SKM-1 (cell line): ENCODE measurements at regions not wholly inside any gene's neighbourhood (a gene's known extent, or its start where the extent isn't known, plus 50 kb on each side); places are given as distances from the start of the nearest gene placed in this dataset.
A peak's percentile ranks its signal among the peaks of the same experiment; 100 is the strongest.
"Not testable (repeated sequence)": the region's sequence is repeated elsewhere in the genome, so short reads cannot be mapped to it uniquely, and the experiment has no call there.

Source experiments
- DNase-seq: peaks from one replicate; lab custom pipeline; 2025; ENCODE audit not compliant: unreplicated experiment; lab: John Stamatoyannopoulos, UW

- not testable (repeated sequence) for DNase-seq
Measured at GRCh38 chr4:86478151-86478550, 116.0 kb upstream of the PTPN13 start.

GRCh38 chr4:86481440-86481839 is 112.7 kb upstream of the PTPN13 start:
- DNase-seq, result no peak

GRCh38 chr4:86482306-86483172 is 111.6 kb upstream of the PTPN13 start:
- DNase-seq, result peak; percentile 12

DNA sequence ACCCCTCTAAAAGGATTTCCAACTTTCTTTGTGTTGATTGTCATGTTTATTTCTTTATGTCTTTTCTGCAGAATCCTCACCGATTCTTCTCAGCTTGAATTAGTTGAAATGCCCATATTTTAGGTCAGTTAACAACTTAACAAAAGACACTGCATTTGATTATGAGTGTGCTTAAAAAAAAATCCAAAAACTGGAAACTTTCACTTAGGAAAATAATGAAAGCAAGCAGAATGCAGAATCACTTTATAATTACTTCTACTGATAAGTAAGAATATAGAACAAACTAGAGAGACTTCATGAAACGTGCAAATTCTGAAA is 111.0 kb upstream of the PTPN13 start:
- DNase-seq, result no peak

DNA sequence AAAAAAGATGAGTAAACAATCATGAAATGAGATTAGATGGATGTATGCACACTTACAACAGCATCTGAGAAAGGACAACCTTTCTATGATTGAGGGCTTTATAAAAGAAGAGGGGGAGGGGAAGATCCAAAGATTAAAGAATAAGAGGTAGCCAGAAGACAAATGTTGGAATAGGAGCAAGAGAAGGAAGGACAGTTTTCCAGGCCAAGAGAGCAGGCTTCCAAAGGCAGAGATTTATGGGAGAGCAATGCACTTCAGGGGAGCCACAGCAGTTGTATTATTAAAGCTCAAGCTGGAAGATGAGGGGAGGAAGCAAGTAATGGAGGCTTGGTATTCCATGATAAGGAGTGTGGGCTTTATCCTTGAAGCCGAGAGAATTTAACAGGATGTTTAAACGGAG is 110.3 kb upstream of the PTPN13 start:
- no peak for DNase-seq

DNA sequence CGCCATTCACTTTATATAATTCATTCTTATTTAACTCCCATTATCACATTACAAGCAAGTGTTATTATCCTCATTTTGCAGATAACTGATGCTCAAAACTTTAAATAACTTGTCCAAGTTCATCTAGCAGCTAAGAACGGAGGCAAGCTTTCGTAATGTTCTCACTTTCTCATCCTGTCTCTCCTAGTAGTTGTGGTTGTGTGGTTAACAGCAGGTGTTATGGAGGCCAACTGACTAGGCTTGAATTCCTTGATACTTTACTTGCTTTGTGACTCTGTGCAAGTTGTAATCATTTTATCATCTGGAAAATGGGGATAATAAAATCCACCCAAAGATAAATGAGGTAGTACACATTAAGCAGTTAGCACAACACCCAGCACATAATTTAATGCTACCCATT is 109.9 kb upstream of the PTPN13 start:
- DNase-seq, result no peak

- DNase-seq, result no peak
Measured at GRCh38 chr4:86487738-86488348, 106.3 kb upstream of the PTPN13 start.

- DNase-seq, result peak; percentile 80
Measured at GRCh38 chr4:86493460-86493859, 100.7 kb upstream of the PTPN13 start.

GRCh38 chr4:86496094-86497080 is 97.7 kb upstream of the PTPN13 start:
- peak; percentile 46 for DNase-seq

DNA sequence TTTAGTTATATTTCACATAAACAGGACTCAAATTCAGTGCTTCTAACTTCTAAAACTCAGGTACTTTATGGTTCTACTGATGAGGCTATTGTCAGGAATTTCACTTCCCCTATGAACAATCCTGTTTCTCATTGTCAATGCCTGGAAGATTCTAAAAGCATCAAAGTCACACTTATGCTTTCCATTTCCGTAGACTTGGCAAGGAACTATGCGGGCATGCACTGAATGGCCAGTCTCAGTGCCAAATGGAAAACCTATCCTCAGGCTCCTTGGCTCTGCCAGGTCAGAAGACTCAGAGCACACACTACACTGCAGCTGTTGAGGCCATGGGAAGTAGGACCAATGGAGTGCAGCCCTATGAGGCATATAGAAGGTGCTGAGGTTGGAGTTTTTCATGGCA is 97.0 kb upstream of the PTPN13 start:
- no peak for DNase-seq

DNA sequence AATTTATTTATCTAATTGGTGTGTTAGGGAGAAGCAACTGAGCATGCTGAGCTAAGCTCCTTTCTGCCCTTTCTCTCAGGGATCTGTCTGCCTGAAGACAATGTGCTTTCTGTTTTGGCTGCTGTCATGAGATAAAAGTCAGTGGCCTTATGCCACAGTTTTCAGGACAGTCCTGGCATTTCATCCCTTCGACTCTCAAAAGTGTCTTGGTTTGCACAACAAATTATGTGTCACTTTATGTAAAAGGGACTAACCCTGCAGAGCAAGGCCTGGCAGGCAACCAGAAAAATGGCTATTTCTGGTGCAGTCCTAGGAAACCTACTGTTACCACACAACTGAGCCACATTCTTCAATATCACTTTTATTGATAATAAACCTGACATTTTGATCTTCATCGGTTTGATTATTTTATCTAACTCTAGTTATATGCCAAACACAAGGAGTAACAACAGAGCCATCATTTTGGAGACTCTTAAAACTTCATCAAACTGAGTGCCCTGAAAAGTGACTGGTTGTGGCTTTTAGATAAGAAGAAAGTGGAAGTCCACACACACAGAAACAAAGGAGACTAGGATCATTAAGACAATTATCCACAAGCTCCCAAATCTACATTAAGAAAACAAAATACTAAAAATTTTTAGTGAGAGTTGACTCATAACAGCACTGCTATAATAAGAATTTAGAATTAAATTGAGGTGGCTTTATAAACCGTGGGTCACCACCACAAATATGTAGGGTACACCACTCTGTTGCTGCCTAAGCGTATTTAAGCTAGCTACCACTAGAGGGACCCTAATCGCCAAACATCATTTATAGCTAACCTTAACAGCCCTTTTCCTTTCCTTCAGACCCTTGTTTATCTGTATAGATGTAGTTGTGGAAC is 95.9 kb upstream of the PTPN13 start:
- peak; percentile 54 for DNase-seq

- DNase-seq, result no peak
Measured at GRCh38 chr4:86498863-86499166, 95.3 kb upstream of the PTPN13 start.

DNA sequence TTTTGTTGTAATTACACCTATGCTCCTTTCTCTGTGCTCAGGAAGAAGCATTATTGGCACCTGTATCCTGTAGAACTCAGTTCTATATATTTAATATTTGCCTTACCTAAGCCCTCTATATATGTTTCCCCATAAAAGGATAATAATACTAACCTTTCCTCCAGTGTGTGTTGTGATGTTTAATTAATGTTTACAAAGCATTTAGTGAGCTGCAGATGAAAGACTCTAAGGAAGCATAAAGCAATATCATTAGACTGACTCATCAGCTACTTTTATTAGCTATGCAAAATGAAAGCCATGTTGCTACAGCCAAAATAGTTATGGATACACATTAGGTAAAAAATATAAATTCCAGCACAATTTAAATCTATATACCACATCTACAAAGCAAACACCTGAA is 93.6 kb upstream of the PTPN13 start:
- no peak for DNase-seq

DNA sequence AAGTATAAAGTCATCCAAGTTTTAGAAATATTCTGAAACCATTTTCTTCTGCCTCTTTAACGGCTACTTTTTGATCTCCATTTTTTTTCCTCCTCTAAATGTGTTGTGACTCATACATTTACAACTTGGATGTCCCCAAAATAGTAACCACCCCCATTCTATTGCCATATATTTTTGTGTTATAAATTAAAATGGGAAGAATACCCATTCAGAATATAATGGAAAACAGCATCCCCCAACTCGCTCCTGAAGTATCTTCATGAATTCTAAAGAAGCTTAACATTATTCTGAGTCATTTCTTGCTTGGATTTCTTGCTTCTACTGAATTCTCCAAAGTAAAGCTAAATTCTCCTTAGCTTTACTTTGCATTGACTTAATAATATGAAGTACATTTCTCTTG is 92.0 kb upstream of the PTPN13 start:
- DNase-seq, result no peak

DNA sequence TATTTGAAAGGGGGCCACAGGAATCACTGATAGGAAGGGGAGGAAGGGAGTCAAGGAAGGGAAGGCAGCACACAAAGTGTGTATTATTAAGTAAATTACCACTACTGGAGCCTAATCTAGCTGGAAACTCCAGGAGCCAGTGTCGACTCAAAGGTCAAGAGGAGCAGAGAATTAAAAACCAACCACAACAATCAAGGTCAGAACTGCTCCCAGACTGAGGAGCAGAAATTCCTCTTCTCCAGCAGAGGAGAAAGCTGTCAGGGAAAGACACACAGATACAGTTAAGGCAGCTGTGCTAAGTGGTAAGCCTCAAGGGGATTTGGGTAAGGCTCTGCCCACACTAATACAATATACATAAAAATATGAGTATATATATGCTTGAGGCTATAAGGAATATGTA is 87.5 kb upstream of the PTPN13 start:
- no peak for DNase-seq

DNA sequence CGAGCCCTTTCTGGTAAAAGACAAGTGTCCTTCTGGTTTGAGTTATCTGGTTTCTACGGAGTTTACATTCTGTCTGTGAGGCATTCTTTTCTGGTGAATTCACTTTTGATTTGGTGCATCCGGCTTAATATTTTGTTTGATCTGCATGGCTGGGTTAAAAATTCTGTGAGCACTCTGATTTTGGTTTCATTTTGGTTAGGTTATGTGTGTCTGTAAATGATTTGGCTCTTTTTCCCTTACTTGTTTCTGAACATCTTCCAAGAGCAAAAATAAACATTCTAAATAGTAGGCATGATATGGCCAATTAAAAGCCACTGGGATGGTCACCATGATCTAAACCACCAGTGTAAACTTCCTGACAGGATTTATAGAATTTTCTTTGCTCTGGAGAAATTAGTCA is 85.7 kb upstream of the PTPN13 start:
- no peak for DNase-seq

- DNase-seq, result no peak
Measured at GRCh38 chr4:86511590-86511989, 82.5 kb upstream of the PTPN13 start.

GRCh38 chr4:86512631-86513030 is 81.5 kb upstream of the PTPN13 start:
- DNase-seq, result no peak

DNA sequence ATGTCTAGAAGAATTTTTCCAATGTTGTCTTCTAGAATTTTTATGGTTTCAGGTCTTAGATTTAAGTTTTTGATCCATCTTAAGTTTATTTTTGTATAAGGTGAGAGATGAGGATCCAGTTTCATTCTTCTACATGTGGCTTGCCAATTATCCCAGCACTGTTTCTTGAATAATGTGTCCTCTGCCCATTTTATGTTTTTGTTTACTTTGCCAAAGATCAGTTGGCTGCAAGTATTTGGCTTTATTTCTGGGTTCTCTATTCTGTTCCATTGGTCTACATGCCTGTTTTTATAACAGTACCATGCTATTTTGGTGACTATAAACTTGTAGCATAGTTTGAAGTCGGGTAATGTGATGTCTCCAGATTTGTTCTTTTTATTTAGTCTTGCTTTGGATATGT is 78.2 kb upstream of the PTPN13 start:
- DNase-seq, result not testable (repeated sequence)

GRCh38 chr4:86521373-86521969 is 72.6 kb upstream of the PTPN13 start:
- DNase-seq, result peak; percentile 21
